Testis (tissue), 2 donors: ENCODE measurements at regions not wholly inside any gene's neighbourhood (a gene's known extent, or its start where the extent isn't known, plus 50 kb on each side); places are given as distances from the start of the nearest gene placed in this dataset.
"Not testable (repeated sequence)": the region's sequence is repeated elsewhere in the genome, so short reads cannot be mapped to it uniquely, and the experiment has no call there.

Experiments used
- DNase-seq: peaks from one replicate; pipeline ENCODE4 v3.0.0-alpha.2; 2019
- H3K27ac ChIP-seq, 2 donors: fragments of 200-600 bp; sonication (generic); one replicate each; pipeline ENCODE4 v1.5.1; 2019
- H3K27me3 ChIP-seq: fragments of 200-600 bp; sonication (generic); one replicate; pipeline ENCODE4 v1.5.1; 2019
- H3K36me3 ChIP-seq: fragments of 200-600 bp; sonication (generic); one replicate; pipeline ENCODE4 v1.5.1; 2017; ENCODE audit warnings: low read depth; ENCODE audit errors: missing control alignments
- H3K4me1 ChIP-seq: fragments of 200-600 bp; sonication (generic); one replicate; pipeline ENCODE4 v1.5.1; 2019
- H3K4me3 ChIP-seq, 2 donors: fragments of 200-600 bp; sonication (generic); one replicate each; pipeline ENCODE4 v1.5.1; 2017 to 2019
- H3K9me3 ChIP-seq: fragments of 200-600 bp; sonication (generic); one replicate; pipeline ENCODE4 v1.5.1; 2017
- POLR2A ChIP-seq: fragments of 450-650 bp; IDR thresholded peaks from one replicate; pipeline ENCODE4 v1.6.1; 2017; ENCODE audit warnings: antibody characterized with exemption, mild to moderate bottlenecking, moderate library complexity
- WGBS, 2 donors: methylation state at CpG; one replicate each; pipeline ENCODE4 v1.1.5; 2018; 5-methylcytosine and 5-hydroxymethylcytosine counted together
- intact Hi-C: fragments of 100-400 bp; cut with DNase I; formaldehyde crosslinking; loops from one replicate; pipeline ENCODE4 v1.15.1; 2023; ENCODE audit warnings: low total_unique reads
- TF ChIP-seq, protein P1 (sequence below), 3 experiments: fragments of 450-650 bp in 2 of 3; fragments of 200-600 bp in 1 of 3; sonication (generic) in 1 of 3; IDR thresholded peaks; one replicate each; pipeline ENCODE4 v1.5.1; 2016 to 2019; ENCODE audit warnings: antibody characterized with exemption in 3 of 3, mild to moderate bottlenecking in 2 of 3, moderate library complexity in 1 of 3

DNA sequence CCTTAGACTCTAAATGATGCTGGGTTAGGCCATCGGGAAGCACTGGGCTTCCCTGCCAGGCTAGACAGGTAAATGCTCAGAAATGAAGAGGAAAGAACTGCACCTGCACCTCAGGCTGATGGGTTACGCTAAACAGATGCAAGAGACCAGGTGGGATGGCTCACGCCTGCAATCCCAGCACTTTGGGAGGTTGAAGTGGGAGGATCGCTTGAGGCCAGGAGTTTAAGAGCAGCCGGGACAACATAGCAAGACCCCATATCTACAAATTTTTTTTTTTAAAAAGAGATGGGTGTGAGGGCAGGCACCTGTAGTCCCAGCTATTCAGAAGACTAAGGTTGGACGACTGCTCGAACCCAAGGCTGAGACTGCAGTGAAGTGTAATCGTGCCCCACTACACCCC lies 634.7 kb downstream of the UQCRFS1 start:
- H3K4me3 ChIP-seq, result no peak overlapping the region
- intact Hi-C loops, result no loop called here
- DNase-seq, result no peak

DNA sequence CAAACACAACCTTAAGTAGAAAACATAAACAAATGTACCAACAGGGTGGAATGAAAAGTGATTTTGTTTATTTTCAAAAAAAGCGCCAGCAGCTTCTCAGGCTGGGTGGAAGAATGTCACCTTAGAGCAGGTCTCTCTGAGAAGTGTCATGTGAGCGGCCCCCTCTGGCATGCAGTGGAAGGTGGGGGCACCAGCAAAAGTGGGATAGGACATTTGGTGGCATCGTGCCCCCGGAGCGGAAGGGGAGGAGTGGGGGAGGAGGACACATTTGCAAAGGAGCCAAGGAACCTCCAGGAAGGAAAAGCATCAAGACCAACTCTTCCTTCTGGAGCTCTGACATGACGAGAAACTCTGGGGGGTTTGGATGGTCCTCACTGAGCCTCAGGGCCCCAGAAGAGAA lies 635.3 kb downstream of the UQCRFS1 start:
- Histone ChIP-seq H3K27ac (no peak overlapping the region), H3K4me3 (no peak overlapping the region)
- WGBS, 2 donors, result 50 to 62% methylated on average over 6 of the region's 6 CpGs

More for the DNA sequence above, 634.7 kb downstream of the UQCRFS1 start:
- Histone ChIP-seq H3K9me3 (no peaks in the 10 kb centered on the region), H3K36me3 (no peaks in the 10 kb centered on the region), H3K4me1 (no peaks in the 10 kb centered on the region), H3K27ac (no peak overlapping the region), H3K27me3 (no peaks in the 10 kb centered on the region)
- TF ChIP-seq, protein P1, sequence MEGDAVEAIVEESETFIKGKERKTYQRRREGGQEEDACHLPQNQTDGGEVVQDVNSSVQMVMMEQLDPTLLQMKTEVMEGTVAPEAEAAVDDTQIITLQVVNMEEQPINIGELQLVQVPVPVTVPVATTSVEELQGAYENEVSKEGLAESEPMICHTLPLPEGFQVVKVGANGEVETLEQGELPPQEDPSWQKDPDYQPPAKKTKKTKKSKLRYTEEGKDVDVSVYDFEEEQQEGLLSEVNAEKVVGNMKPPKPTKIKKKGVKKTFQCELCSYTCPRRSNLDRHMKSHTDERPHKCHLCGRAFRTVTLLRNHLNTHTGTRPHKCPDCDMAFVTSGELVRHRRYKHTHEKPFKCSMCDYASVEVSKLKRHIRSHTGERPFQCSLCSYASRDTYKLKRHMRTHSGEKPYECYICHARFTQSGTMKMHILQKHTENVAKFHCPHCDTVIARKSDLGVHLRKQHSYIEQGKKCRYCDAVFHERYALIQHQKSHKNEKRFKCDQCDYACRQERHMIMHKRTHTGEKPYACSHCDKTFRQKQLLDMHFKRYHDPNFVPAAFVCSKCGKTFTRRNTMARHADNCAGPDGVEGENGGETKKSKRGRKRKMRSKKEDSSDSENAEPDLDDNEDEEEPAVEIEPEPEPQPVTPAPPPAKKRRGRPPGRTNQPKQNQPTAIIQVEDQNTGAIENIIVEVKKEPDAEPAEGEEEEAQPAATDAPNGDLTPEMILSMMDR (IDR thresholded peaks at IDR 0.05), result no peak
- no peak for TF ChIP-seq POLR2A
- 75 to 83% methylated on average over 8 of the region's 8 CpGs for WGBS, 2 donors

DNA sequence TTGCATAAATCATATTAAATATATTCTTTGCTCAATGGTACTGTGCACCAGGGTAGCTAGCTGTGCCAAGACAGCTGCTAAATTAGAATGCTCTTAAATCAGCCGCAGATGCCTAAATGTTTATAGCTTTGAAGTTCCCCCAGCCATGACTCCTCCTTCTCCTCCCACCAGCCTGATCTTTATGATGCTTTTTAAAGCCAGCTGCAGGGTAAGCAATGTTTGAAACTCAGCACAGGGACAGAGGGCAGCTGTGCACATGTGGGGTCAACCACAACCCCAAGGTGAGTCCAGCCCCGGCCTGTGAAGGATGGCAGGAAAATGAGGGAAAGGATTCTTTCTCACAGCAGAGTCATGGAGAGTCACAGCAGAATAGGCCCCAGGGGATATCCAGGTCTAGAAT lies 635.7 kb downstream of the UQCRFS1 start:
- WGBS, 2 donors, result 22 to 39% methylated on average over 2 of the region's 2 CpGs
- Histone ChIP-seq H3K4me3 (no peak overlapping the region), H3K4me1 (no peaks in the 10 kb centered on the region), H3K27ac (no peak overlapping the region), H3K36me3 (no peaks in the 10 kb centered on the region), H3K9me3 (no peaks in the 10 kb centered on the region), H3K27me3 (no peaks in the 10 kb centered on the region)
- TF ChIP-seq, protein P1 (IDR thresholded peaks at IDR 0.05), result no peak
- no peak for TF ChIP-seq POLR2A
- intact Hi-C loops, result no loop called here
- no peak for DNase-seq

More for the DNA sequence above, 635.3 kb downstream of the UQCRFS1 start:
- Histone ChIP-seq H3K36me3 (no peaks in the 10 kb centered on the region), H3K27me3 (no peaks in the 10 kb centered on the region), H3K4me1 (no peaks in the 10 kb centered on the region), H3K9me3 (no peaks in the 10 kb centered on the region)
- no peak for TF ChIP-seq POLR2A
- TF ChIP-seq, protein P1 (IDR thresholded peaks at IDR 0.05), result no peak
- DNase-seq, result no peak
- intact Hi-C loops, result no loop called here

DNA sequence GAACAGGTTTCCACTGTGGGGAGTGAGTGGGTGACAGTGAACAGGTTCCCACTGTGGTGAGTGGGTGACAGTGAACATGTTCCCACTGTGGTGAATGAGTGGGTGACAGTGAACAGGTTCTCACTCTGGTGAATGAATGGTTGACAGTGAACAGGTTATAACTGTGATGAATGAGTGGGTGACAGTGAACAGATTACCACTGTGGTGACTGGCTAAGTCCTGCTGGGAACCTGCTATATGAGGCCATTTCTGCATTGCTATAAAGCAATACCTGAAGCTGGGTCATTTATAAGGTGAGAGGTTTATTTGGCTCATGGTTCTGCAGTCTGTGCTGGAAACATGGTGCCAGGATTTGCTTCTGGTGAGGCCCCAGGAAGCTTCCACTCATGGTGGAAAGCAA lies 637.1 kb downstream of the UQCRFS1 start:
- Histone ChIP-seq H3K9me3 (no peaks in the 10 kb centered on the region), H3K27me3 (no peaks in the 10 kb centered on the region), H3K4me1 (no peaks in the 10 kb centered on the region), H3K27ac (no peak overlapping the region), H3K4me3 (no peak overlapping the region), H3K36me3 (no peaks in the 10 kb centered on the region)
- TF ChIP-seq POLR2A, result no peak
- TF ChIP-seq, protein P1 (IDR thresholded peaks at IDR 0.05), result no peak
- no peak for DNase-seq
- intact Hi-C loops, result no loop called here

DNA sequence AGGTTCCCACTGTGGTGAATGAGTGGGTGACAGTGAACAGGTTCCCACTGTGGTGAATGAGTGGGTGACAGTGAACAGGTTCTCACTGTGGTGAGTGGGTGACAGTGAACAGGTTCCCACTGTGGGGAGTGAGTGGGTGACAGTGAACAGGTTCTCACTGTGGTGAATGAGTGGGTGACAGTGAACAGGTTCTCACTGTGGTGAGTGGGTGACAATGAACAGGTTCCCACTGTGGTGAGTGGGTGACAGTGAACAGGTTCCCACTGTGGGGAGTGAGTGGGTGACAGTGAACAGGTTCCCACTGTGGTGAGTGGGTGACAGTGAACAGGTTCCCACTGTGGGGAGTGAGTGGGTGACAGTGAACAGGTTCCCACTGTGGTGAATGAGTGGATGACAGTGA lies 637.6 kb downstream of the UQCRFS1 start:
- H3K4me1 ChIP-seq, H3K4me3 ChIP-seq, H3K27me3 ChIP-seq, intact Hi-C loops, H3K9me3 ChIP-seq, DNase-seq, H3K27ac ChIP-seq, H3K36me3 ChIP-seq: not testable (repeated sequence)
